PC-9 (cell line): ENCODE measurements at regions not wholly inside any gene's neighbourhood (a gene's known extent, or its start where the extent isn't known, plus 50 kb on each side); places are given as distances from the start of the nearest gene placed in this dataset.

Experiments
- BruUV-seq: library from RNA; stranded (reverse); fragments of 400-500 nt; replicated peaks from 2 replicates; lab custom pipeline; 2021; lab: Mats Ljungman, UMichigan
- CTCF ChIA-PET: fragments of 300-600 bp; sonication (Branson Sonifier 250); formaldehyde crosslinking; loops from one replicate; lab custom pipeline; 2022; ENCODE audit warnings: antibody characterized with exemption; lab: Charles Lee
- POLR2A ChIA-PET: fragments of 300-600 bp; sonication (Branson Sonifier 250); formaldehyde crosslinking; loops from one replicate; lab custom pipeline; 2022; ENCODE audit warnings: antibody characterized with exemption; ENCODE audit not compliant: unreplicated experiment; lab: Charles Lee
- DNase-seq, 2 experiments: peaks; one replicate each; pipeline versions ENCODE4 v3.0.0 to v3.0.0-alpha.2; 2015 to 2022; ENCODE audit warnings: mixed read lengths in 1 of 2
- H2AFZ ChIP-seq: fragments of 200-600 bp; sonication (generic); 2 replicates; pipeline ENCODE4 v1.8.1; 2017; ENCODE audit warnings: antibody characterized with exemption
- H3F3A ChIP-seq: fragments of 200-600 bp; sonication (generic); 2 replicates; pipeline ENCODE4 v1.8.1; 2017; ENCODE audit warnings: antibody characterized with exemption, mild to moderate bottlenecking, low read depth; ENCODE audit not compliant: insufficient read depth
- H3K27ac ChIP-seq: fragments of 200-600 bp; sonication (generic); 2 replicates; pipeline ENCODE4 v1.6.1; 2016; ENCODE audit warnings: mixed run types
- H3K27me3 ChIP-seq: fragments of 200-600 bp; sonication (generic); 2 replicates; pipeline ENCODE4 v1.6.1; 2016; ENCODE audit warnings: low read depth, mixed run types; ENCODE audit not compliant: insufficient read depth
- H3K36me3 ChIP-seq: fragments of 200-600 bp; sonication (generic); 2 replicates; pipeline ENCODE4 v1.6.1; 2016; ENCODE audit warnings: low read depth, mixed run types
- H3K4me1 ChIP-seq: fragments of 200-600 bp; sonication (generic); replicated peaks from 2 replicates; pipeline ENCODE4 v1.6.1; 2016; ENCODE audit warnings: mixed run types; ENCODE audit not compliant: insufficient read depth
- H3K4me2 ChIP-seq: fragments of 200-600 bp; sonication (generic); 2 replicates; pipeline ENCODE4 v1.6.1; 2017; ENCODE audit warnings: mixed run types
- H3K4me3 ChIP-seq: fragments of 200-600 bp; sonication (generic); 2 replicates; pipeline ENCODE4 v1.6.1; 2016; ENCODE audit warnings: mixed run types
- H3K79me2 ChIP-seq: fragments of 200-600 bp; sonication (generic); 2 replicates; pipeline ENCODE4 v1.6.1; 2017; ENCODE audit warnings: low read depth, mixed run types
- H3K9me2 ChIP-seq: fragments of 200-600 bp; sonication (generic); 2 replicates; pipeline ENCODE4 v1.8.1; 2017; ENCODE audit warnings: mild to moderate bottlenecking; ENCODE audit not compliant: insufficient read depth
- H3K9me3 ChIP-seq: fragments of 200-600 bp; sonication (generic); 2 replicates; pipeline ENCODE4 v1.8.1; 2016; ENCODE audit warnings: low read depth; ENCODE audit not compliant: insufficient read depth
- H4K20me1 ChIP-seq: fragments of 200-600 bp; sonication (generic); 2 replicates; pipeline ENCODE4 v1.8.1; 2017; ENCODE audit not compliant: insufficient read depth
- CTCF ChIP-seq: fragments of 200-600 bp; sonication (generic); conservative IDR thresholded peaks from 2 replicates; pipeline ENCODE4 v1.6.1; 2017; ENCODE audit warnings: mixed run types, antibody characterized with exemption, mild to moderate bottlenecking, moderate library complexity
- EZH2 ChIP-seq: fragments of 200-600 bp; sonication (generic); IDR thresholded peaks from 2 replicates; pipeline ENCODE4 v1.8.0; 2017; ENCODE audit warnings: antibody characterized with exemption, low read depth
- intact Hi-C: fragments of 100-400 bp; cut with micrococcal nuclease; formaldehyde crosslinking; loops from one replicate; pipeline ENCODE4 v1.10.0; 2022; ENCODE audit not compliant: unreplicated experiment

- Histone ChIP-seq H3F3A (no peaks in the 10 kb centered on the region), H3K27me3 (no peaks in the 10 kb centered on the region), H2AFZ (no peak overlapping the region), H3K27ac (no peak overlapping the region), H3K9me3 (no peaks in the 10 kb centered on the region), H3K9me2 (no peaks in the 10 kb centered on the region), H3K4me2 (no peak overlapping the region), H4K20me1 (no peaks in the 10 kb centered on the region), H3K79me2 (no peaks in the 10 kb centered on the region), H3K4me3 (no peak overlapping the region), H3K4me1 (no peaks in the 10 kb centered on the region), H3K36me3 (no peaks in the 10 kb centered on the region)
- intact Hi-C loops, result no loop called here
- ChIA-PET CTCF (interaction anchor here (0.5 kb wide), 1 partner anchor 12 kb away, joined by 7 read pairs; no protein-coding TSS in a partner anchor), POLR2A (no interaction called here)
- no TSS peak for BruUV-seq
- TF ChIP-seq CTCF (no peak), EZH2 (no peak)
- no peak for DNase-seq
Measured at GRCh38 chr10:24790599-24790998, 66.9 kb upstream of the ARHGAP21 start.

- Histone ChIP-seq H3K36me3 (no peaks in the 10 kb centered on the region), H3K9me2 (no peaks in the 10 kb centered on the region), H3K79me2 (no peaks in the 10 kb centered on the region), H3K9me3 (no peaks in the 10 kb centered on the region), H4K20me1 (no peaks in the 10 kb centered on the region), H3K27me3 (no peaks in the 10 kb centered on the region), H3K27ac (no peak overlapping the region), H3K4me1 (no peaks in the 10 kb centered on the region), H3K4me2 (no peak overlapping the region), H2AFZ (no peak overlapping the region), H3F3A (no peaks in the 10 kb centered on the region), H3K4me3 (no peak overlapping the region)
- intact Hi-C loops, result no loop called here
- TF ChIP-seq CTCF (no peak), EZH2 (no peak)
- ChIA-PET POLR2A (no interaction called here), CTCF (no interaction called here)
- no peak for DNase-seq
- no TSS peak for BruUV-seq
Measured at GRCh38 chr10:24790073-24790472, 66.4 kb upstream of the ARHGAP21 start.

- DNase-seq, result no peak
- H3K4me3 ChIP-seq, result no peak overlapping the region
- no peaks in the 10 kb centered on the region for H3K9me3 ChIP-seq
- H3K4me2 ChIP-seq, result no peak overlapping the region
- TF ChIP-seq EZH2 (no peak), CTCF (no peak)
- H4K20me1 ChIP-seq, result no peaks in the 10 kb centered on the region
- POLR2A ChIA-PET, result no interaction called here
- no peaks in the 10 kb centered on the region for H3K27me3 ChIP-seq
- no peaks in the 10 kb centered on the region for H3K4me1 ChIP-seq
- no TSS peak for BruUV-seq
- intact Hi-C loops, result no loop called here
- H3K79me2 ChIP-seq, result no peaks in the 10 kb centered on the region
- no peak overlapping the region for H3K27ac ChIP-seq
- H2AFZ ChIP-seq, result no peak overlapping the region
- H3K9me2 ChIP-seq, result no peaks in the 10 kb centered on the region
- CTCF ChIA-PET, result no interaction called here
- H3F3A ChIP-seq, result no peaks in the 10 kb centered on the region
- H3K36me3 ChIP-seq, result no peaks in the 10 kb centered on the region
Measured at GRCh38 chr10:24784923-24785322, 61.2 kb upstream of the ARHGAP21 start.
